ENCODE measurements at regions not wholly inside any gene's neighbourhood (a gene's known extent, or its start where the extent isn't known, plus 50 kb on each side); places are given as distances from the start of the nearest gene placed in this dataset.

DNA sequence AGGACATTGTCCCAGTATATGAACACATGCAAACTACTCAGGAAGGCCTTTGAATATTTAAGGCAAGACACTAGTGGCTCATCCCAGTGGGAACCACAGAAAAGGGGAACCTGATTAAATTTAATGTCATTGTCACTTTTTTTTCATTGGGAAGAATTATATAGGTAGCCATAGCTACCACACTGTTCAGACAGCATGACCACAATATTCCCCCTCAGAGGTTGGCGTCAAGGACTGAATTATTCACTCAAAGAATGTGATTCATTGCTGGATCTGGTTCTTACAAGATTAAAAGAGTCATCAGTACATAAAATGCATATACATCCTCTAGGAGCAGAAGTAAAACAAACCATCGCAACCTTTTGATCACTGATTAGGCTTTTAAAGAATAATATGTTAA is 92.0 kb upstream of the SMARCAD1 start:
- TF ChIP-seq FOXM1 (IDR thresholded peaks at IDR 0.05; ENCODE audit: borderline replicate concordance, low read depth) (no peak), ZBTB7A (IDR thresholded peaks at IDR 0.05; ENCODE audit: low read depth) (no peak), TEAD4 (IDR thresholded peaks at IDR 0.05) (no peak), TCF12 (IDR thresholded peaks at IDR 0.05; ENCODE audit: low read depth) (no peak), TAF1 (IDR thresholded peaks at IDR 0.05; ENCODE audit: low read depth) (no peak), EGR1 (IDR thresholded peaks at IDR 0.05) (no peak)

- TF ChIP-seq USF1 (IDR thresholded peaks at IDR 0.05) (no peak), ZBTB7A (IDR thresholded peaks at IDR 0.05; ENCODE audit: low read depth) (no peak), EP300 (IDR thresholded peaks at IDR 0.05; ENCODE audit: borderline replicate concordance) (no peak), REST (IDR thresholded peaks at IDR 0.05; ENCODE audit: low read depth) (no peak), CEBPB (IDR thresholded peaks at IDR 0.05) (no peak), MAX (IDR thresholded peaks at IDR 0.05) (no peak), NFIC (IDR thresholded peaks at IDR 0.05) (no peak), FOXM1 (IDR thresholded peaks at IDR 0.05; ENCODE audit: borderline replicate concordance, low read depth) (no peak), TEAD4 (IDR thresholded peaks at IDR 0.05) (no peak), EGR1 (IDR thresholded peaks at IDR 0.05) (no peak), YY1 (IDR thresholded peaks at IDR 0.05; ENCODE audit: low read depth) (no peak)
Observed at GRCh38 chr4:94116842-94117241, 90.8 kb upstream of the SMARCAD1 start.

DNA sequence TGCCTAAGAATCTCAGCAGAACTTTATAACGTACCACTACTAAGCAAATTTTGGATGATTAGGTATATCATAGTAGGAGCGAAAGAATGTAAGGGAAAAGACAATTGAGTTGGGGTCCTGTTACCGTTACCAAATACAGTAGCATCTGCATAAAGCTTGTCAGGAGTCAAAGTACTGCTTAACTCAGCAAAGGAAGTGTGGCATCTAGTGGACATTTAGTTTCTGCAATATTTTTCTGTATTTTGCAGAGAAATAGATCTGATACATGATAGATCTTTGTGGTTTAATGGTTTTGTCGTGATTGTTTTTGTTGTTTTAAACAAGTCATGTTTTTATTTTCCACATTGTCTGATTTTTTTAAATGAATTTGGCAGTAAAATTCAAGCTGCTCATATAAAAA is 81.0 kb upstream of the SMARCAD1 start:
- no peak for TF ChIP-seq USF1 (IDR thresholded peaks at IDR 0.05)
- TF ChIP-seq RAD21 (IDR thresholded peaks at IDR 0.05; ENCODE audit: low read depth) = peak; percentile 35; the same call in 1 of the 2 replicates

DNA sequence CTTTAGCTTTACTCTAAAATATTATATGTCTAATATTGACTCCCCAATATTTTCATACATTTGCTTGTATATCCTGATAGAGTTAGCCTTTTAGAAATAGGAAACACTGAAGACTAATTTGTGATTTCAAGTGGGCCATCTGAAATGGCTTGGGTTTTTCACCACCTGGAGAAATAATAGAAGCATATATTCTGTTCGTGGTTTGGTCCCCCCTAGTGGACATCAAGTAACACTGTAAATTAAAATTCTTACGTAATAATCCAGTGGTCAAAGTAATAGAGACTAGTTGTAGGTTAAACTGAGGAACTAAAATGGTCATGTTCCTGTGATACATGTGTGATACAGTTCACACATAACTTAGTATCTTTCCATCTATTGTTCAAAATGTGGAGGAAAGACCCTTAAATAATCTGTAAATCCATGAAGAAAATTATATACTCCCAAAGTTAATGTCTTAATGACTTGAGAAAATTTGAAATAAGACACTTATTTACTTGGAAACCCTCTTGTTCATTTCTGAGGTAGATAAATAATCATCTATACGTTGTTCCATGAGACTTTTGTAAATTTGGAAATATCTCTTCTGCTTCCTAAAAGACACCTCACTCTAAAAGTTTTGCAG is 79.8 kb upstream of the SMARCAD1 start:
- TF ChIP-seq EP300 (IDR thresholded peaks at IDR 0.05; ENCODE audit: borderline replicate concordance) (no peak), RAD21 (IDR thresholded peaks at IDR 0.05; ENCODE audit: low read depth) (peak; percentile 58), CEBPB (IDR thresholded peaks at IDR 0.05) (peak; percentile 85)

GRCh38 chr4:94131212-94131611 is 76.5 kb upstream of the SMARCAD1 start:
- TF ChIP-seq USF1 (IDR thresholded peaks at IDR 0.05) (no peak), ZBTB7A (IDR thresholded peaks at IDR 0.05; ENCODE audit: low read depth) (no peak), RAD21 (IDR thresholded peaks at IDR 0.05; ENCODE audit: low read depth) (no peak), MAX (IDR thresholded peaks at IDR 0.05) (no peak), TEAD4 (IDR thresholded peaks at IDR 0.05) (no peak), TAF1 (IDR thresholded peaks at IDR 0.05; ENCODE audit: low read depth) (no peak), EP300 (IDR thresholded peaks at IDR 0.05; ENCODE audit: borderline replicate concordance) (no peak), TCF12 (IDR thresholded peaks at IDR 0.05; ENCODE audit: low read depth) (no peak), CREB1 (IDR thresholded peaks at IDR 0.05; ENCODE audit: low read depth) (no peak), FOXM1 (IDR thresholded peaks at IDR 0.05; ENCODE audit: borderline replicate concordance, low read depth) (no peak), YY1 (IDR thresholded peaks at IDR 0.05; ENCODE audit: low read depth) (no peak), REST (IDR thresholded peaks at IDR 0.05; ENCODE audit: low read depth) (no peak), EGR1 (IDR thresholded peaks at IDR 0.05) (no peak), CEBPB (IDR thresholded peaks at IDR 0.05) (no peak), NFIC (IDR thresholded peaks at IDR 0.05) (no peak)

DNA sequence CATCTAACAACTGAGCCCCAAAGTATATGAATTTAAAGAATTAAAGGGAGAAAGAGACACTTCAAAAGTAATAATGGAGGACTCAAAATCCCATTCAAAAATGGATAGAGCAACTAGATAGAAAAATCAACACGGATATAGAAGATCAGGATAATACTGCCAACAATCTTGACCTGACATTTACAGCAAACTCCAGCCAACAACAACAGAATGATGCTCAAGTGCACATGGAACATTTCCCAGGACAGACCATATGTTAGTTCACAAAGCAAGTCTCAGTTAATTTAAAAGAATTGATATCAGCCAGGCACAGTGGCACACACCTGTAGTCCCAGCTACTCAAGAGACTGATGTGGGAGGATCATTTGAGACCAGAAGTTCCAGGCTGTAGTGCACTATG is 72.0 kb upstream of the SMARCAD1 start:
- TF ChIP-seq REST (IDR thresholded peaks at IDR 0.05; ENCODE audit: low read depth) (no peak), EP300 (IDR thresholded peaks at IDR 0.05; ENCODE audit: borderline replicate concordance) (no peak), MAX (IDR thresholded peaks at IDR 0.05) (no peak), TAF1 (IDR thresholded peaks at IDR 0.05; ENCODE audit: low read depth) (no peak), FOXM1 (IDR thresholded peaks at IDR 0.05; ENCODE audit: borderline replicate concordance, low read depth) (no peak), TEAD4 (IDR thresholded peaks at IDR 0.05) (no peak), RAD21 (IDR thresholded peaks at IDR 0.05; ENCODE audit: low read depth) (no peak), USF1 (IDR thresholded peaks at IDR 0.05) (no peak)
